Fibroblast of upper back skin (primary cell): ENCODE measurements at regions not wholly inside any gene's neighbourhood (a gene's known extent, or its start where the extent isn't known, plus 50 kb on each side); places are given as distances from the start of the nearest gene placed in this dataset.

Experiments used
- DNase-seq: peaks from one replicate; pipeline ENCODE4 v3.0.0-alpha.2; 2013

- no peak for DNase-seq
Measured at GRCh38 chr6:105954148-105954547, 132.0 kb upstream of the PRDM1 start.

GRCh38 chr6:105952772-105953690 is 133.1 kb upstream of the PRDM1 start:
- DNase-seq: no peak

GRCh38 chr6:105952326-105952725 is 133.8 kb upstream of the PRDM1 start:
- no peak for DNase-seq

- no peak for DNase-seq
Measured at GRCh38 chr6:105951322-105951721, 134.8 kb upstream of the PRDM1 start.

GRCh38 chr6:105949869-105950268 is 136.3 kb upstream of the PRDM1 start:
- no peak for DNase-seq

- no peak for DNase-seq
Measured at GRCh38 chr6:105943514-105943913, 142.6 kb upstream of the PRDM1 start.

GRCh38 chr6:105941621-105942412 is 144.3 kb upstream of the PRDM1 start:
- no peak for DNase-seq

- DNase-seq: no peak
Measured at GRCh38 chr6:105940990-105941389, 145.1 kb upstream of the PRDM1 start.

- no peak for DNase-seq
Measured at GRCh38 chr6:105936972-105937371, 149.2 kb upstream of the PRDM1 start.

GRCh38 chr6:105935416-105935815 is 150.7 kb upstream of the PRDM1 start:
- no peak for DNase-seq

- no peak for DNase-seq
Measured at GRCh38 chr6:105934708-105935107, 151.4 kb upstream of the PRDM1 start.

GRCh38 chr6:105932440-105932839 is 153.7 kb upstream of the PRDM1 start:
- DNase-seq: peak; percentile 28

GRCh38 chr6:105929626-105930025 is 156.5 kb upstream of the PRDM1 start:
- DNase-seq: no peak

- DNase-seq: no peak
Measured at GRCh38 chr6:105926318-105926717, 159.8 kb upstream of the PRDM1 start.

- DNase-seq: no peak
Measured at GRCh38 chr6:105925706-105926105, 160.4 kb upstream of the PRDM1 start.

- peak; percentile 21 for DNase-seq
Measured at GRCh38 chr6:105921781-105922180, 164.4 kb upstream of the PRDM1 start.

- no peak for DNase-seq
Measured at GRCh38 chr6:105920071-105920470, 166.1 kb upstream of the PRDM1 start.

GRCh38 chr6:105917038-105917695 is 169.0 kb upstream of the PRDM1 start:
- DNase-seq: no peak

- no peak for DNase-seq
Measured at GRCh38 chr6:105911106-105911629, 175.0 kb upstream of the PRDM1 start.

GRCh38 chr6:105909106-105909505 is 177.0 kb upstream of the PRDM1 start:
- no peak for DNase-seq

- no peak for DNase-seq
Measured at GRCh38 chr6:105907991-105908390, 178.1 kb upstream of the PRDM1 start.

- DNase-seq: no peak
Measured at GRCh38 chr6:105907301-105907700, 178.8 kb upstream of the PRDM1 start.

GRCh38 chr6:105902401-105903031 is 183.6 kb upstream of the PRDM1 start:
- peak; percentile 88 for DNase-seq
